SK-N-SH treated with all-trans-retinoic acid at 6 μM for 48 hours (cell line): ENCODE measurements at regions not wholly inside any gene's neighbourhood (a gene's known extent, or its start where the extent isn't known, plus 50 kb on each side); places are given as distances from the start of the nearest gene placed in this dataset.
A peak's percentile ranks its signal among the peaks of the same experiment; 100 is the strongest.

Experiments used
- ATAC-seq: fragments of 200-7000 bp; cut with Tn5 transposase; 3 replicates; pipeline ENCODE4 v1.9.1; 2020; ENCODE audit warnings: mild to moderate bottlenecking, moderate library complexity
- ARNTL ChIP-seq: fragments of 450-650 bp; formaldehyde crosslinking; IDR thresholded peaks from 2 replicates; pipeline ENCODE4 v1.5.0; 2020; ENCODE audit warnings: low read depth, mild to moderate bottlenecking, moderate library complexity, borderline replicate concordance
- BACH2 ChIP-seq: fragments of 250-450 bp; sonication (Bioruptor Pico); IDR thresholded peaks from 2 replicates; pipeline ENCODE4 v1.9.0; 2021; ENCODE audit warnings: mild to moderate bottlenecking, borderline replicate concordance
- CSDC2 ChIP-seq: fragments of 250-450 bp; sonication (Bioruptor Pico); IDR thresholded peaks from 2 replicates; pipeline ENCODE4 v1.5.0; 2020; ENCODE audit warnings: mild to moderate bottlenecking, moderate library complexity
- ESRRG ChIP-seq: fragments of 250-450 bp; sonication (Bioruptor Pico); IDR thresholded peaks from 2 replicates; pipeline ENCODE4 v1.6.1; 2021; ENCODE audit warnings: mild to moderate bottlenecking
- ISL1 ChIP-seq: fragments of 250-450 bp; sonication (Bioruptor Pico); IDR thresholded peaks from 2 replicates; pipeline ENCODE4 v2.1.2; 2022; ENCODE audit warnings: mild to moderate bottlenecking, moderate library complexity
- RARB ChIP-seq: fragments of 250-450 bp; sonication (Bioruptor Pico); IDR thresholded peaks from 2 replicates; pipeline ENCODE4 v1.8.0; 2021; ENCODE audit warnings: mild to moderate bottlenecking, moderate library complexity
- TCF4 ChIP-seq: fragments of 250-450 bp; sonication (Bioruptor Pico); IDR thresholded peaks from 2 replicates; pipeline ENCODE4 v1.8.0; 2021; ENCODE audit warnings: mild to moderate bottlenecking, moderate library complexity, borderline replicate concordance
- TOX ChIP-seq: fragments of 250-450 bp; sonication (Bioruptor Pico); IDR thresholded peaks from 2 replicates; pipeline ENCODE4 v1.8.0; 2021; ENCODE audit warnings: mild to moderate bottlenecking, moderate library complexity, borderline replicate concordance
- ZC3H10 ChIP-seq: fragments of 250-450 bp; sonication (Bioruptor Pico); IDR thresholded peaks from 2 replicates; pipeline ENCODE4 v1.5.1; 2021; ENCODE audit warnings: mild to moderate bottlenecking, moderate library complexity
- ZFP30 ChIP-seq: fragments of 450-650 bp; formaldehyde crosslinking; IDR thresholded peaks from 2 replicates; pipeline ENCODE4 v1.5.0; 2022; ENCODE audit warnings: mild to moderate bottlenecking, moderate library complexity
- ZNF565 ChIP-seq: fragments of 450-650 bp; formaldehyde crosslinking; conservative IDR thresholded peaks from 2 replicates; pipeline ENCODE4 v1.5.0; 2020; ENCODE audit warnings: low read depth, mild to moderate bottlenecking, moderate library complexity
- ZNF70 ChIP-seq: fragments of 450-650 bp; formaldehyde crosslinking; IDR thresholded peaks from 2 replicates; pipeline ENCODE4 v1.5.0; 2020; ENCODE audit warnings: mild to moderate bottlenecking, moderate library complexity
- ZNF8 ChIP-seq: fragments of 450-650 bp; formaldehyde crosslinking; IDR thresholded peaks from 2 replicates; pipeline ENCODE4 v1.5.0; 2020; ENCODE audit warnings: mild to moderate bottlenecking, moderate library complexity
- TF ChIP-seq, protein P1 (sequence below): fragments of 250-450 bp; sonication (Bioruptor Pico); IDR thresholded peaks from 2 replicates; pipeline ENCODE4 v1.8.0; 2020; ENCODE audit warnings: mild to moderate bottlenecking, moderate library complexity, borderline replicate concordance
- TF ChIP-seq, protein P2 (sequence below): fragments of 250-450 bp; sonication (Bioruptor Pico); IDR thresholded peaks from 2 replicates; pipeline ENCODE4 v1.5.1; 2021; ENCODE audit warnings: mild to moderate bottlenecking, moderate library complexity
- TF ChIP-seq, protein P3 (sequence below): fragments of 250-450 bp; sonication (Bioruptor Pico); IDR thresholded peaks from 2 replicates; pipeline ENCODE4 v1.5.0; 2020; ENCODE audit warnings: mild to moderate bottlenecking, moderate library complexity
- TF ChIP-seq, protein P4 (sequence below): fragments of 250-450 bp; sonication (Bioruptor Pico); IDR thresholded peaks from 2 replicates; pipeline ENCODE4 v1.8.0; 2021; ENCODE audit warnings: low read depth, mild to moderate bottlenecking, moderate library complexity, borderline replicate concordance

DNA sequence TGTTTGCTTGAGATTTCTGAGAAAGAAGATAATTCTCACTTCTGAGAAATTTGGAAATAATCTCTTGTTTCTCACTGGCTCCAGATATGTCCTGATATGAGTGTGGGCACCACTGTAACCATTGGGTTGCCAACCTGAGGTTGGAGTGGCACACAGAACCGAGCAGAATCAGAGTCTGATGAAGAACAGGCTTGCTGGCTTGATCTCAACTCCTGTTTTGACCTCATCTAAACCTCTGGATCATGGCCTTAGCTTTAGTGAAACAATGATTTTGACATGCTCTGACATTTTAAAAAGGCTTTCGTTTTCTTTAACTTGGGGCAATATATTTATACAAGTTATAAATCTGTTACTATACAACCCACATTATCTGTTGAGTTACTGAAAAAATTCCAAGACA lies 548.0 kb downstream of the IRS1 start (continued):
- TF ChIP-seq, protein P1, sequence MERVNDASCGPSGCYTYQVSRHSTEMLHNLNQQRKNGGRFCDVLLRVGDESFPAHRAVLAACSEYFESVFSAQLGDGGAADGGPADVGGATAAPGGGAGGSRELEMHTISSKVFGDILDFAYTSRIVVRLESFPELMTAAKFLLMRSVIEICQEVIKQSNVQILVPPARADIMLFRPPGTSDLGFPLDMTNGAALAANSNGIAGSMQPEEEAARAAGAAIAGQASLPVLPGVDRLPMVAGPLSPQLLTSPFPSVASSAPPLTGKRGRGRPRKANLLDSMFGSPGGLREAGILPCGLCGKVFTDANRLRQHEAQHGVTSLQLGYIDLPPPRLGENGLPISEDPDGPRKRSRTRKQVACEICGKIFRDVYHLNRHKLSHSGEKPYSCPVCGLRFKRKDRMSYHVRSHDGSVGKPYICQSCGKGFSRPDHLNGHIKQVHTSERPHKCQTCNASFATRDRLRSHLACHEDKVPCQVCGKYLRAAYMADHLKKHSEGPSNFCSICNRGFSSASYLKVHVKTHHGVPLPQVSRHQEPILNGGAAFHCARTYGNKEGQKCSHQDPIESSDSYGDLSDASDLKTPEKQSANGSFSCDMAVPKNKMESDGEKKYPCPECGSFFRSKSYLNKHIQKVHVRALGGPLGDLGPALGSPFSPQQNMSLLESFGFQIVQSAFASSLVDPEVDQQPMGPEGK (CRISPR knock-in tag), result no peak
- no peak for TF ChIP-seq BACH2 (CRISPR knock-in tag)
- TF ChIP-seq ESRRG, result no peak
- TF ChIP-seq ZC3H10, result no peak
- no peak for TF ChIP-seq ISL1 (CRISPR knock-in tag)
- no peak for TF ChIP-seq TCF4 (CRISPR knock-in tag)
- TF ChIP-seq TOX (CRISPR knock-in tag), result no peak
- TF ChIP-seq, protein P2, sequence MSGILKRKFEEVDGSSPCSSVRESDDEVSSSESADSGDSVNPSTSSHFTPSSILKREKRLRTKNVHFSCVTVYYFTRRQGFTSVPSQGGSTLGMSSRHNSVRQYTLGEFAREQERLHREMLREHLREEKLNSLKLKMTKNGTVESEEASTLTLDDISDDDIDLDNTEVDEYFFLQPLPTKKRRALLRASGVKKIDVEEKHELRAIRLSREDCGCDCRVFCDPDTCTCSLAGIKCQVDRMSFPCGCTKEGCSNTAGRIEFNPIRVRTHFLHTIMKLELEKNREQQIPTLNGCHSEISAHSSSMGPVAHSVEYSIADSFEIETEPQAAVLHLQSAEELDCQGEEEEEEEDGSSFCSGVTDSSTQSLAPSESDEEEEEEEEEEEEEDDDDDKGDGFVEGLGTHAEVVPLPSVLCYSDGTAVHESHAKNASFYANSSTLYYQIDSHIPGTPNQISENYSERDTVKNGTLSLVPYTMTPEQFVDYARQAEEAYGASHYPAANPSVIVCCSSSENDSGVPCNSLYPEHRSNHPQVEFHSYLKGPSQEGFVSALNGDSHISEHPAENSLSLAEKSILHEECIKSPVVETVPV (CRISPR knock-in tag), result no peak
- no peak for TF ChIP-seq CSDC2 (CRISPR knock-in tag)
- TF ChIP-seq ZNF8 (CRISPR knock-in tag), result no peak

DNA sequence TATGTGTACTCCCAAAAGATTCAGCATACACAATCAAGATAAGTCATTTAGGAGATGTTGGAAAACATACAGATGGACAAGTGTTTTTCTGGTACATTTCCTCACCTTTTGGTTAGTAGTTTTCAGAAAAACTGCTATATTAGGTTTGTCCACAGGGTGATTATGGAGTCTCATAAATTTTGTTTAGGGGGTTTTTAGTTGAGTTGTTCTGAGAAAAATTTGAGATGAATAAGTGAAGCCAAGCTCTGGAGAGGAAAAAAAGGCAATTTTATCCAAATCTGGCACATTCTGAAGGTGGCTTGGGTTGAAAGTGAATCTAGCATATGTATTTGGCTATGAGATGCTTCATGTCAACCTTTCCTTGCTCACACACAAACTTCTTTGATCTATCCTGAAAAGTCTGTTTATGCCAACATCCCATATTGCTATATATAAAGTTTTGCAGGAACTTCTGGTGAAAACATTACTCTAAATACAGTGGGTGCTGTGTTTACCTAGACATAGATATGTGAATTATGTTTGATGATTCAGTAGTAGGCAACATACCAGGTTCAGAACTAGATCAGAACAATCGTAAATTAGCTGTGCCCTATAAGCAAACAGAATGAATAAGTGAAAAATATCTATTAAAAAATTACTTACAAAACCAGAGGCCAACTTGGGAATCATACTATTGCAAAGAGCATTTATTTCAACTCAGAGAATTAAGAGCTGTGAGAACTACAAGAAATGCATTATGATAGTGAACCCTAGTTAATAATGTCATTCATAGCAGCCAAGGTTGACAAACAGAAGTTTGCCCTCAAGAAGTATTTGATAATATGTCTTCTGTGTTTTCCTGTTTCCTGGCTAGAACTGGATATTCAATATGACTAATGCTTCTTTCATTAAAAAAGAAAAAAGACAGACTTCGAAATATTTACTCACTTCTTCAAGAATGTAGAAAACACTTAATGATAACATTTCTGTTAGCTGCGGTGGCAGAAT lies 552.0 kb downstream of the IRS1 start:
- ATAC-seq, result peak; percentile 67
- TF ChIP-seq ZFP30 (CRISPR knock-in tag) (no peak), ZNF8 (CRISPR knock-in tag) (no peak), TCF4 (CRISPR knock-in tag) (no peak), TOX (CRISPR knock-in tag) (peak; percentile 67; the same call in 1 of the 2 replicates), RARB (CRISPR knock-in tag) (no peak)
- TF ChIP-seq, protein P2 (CRISPR knock-in tag), result no peak

DNA sequence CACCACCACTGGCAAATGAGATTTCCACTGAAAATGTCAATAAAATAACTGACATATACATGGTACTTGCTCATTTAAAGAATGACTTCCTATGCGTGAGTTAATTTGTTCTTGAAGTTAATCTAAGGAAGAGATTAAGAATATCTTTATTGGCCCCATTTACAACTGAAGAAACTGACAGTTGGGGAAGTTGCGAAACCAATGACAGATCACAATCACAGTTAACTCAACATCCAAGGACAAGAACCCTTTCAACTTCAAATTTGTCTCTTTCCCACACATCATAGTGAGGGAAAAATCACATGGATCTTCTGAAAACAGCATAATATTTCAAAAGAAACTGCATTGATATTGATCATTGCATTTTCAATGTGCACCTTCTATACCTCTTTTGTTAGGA lies 565.4 kb downstream of the IRS1 start:
- no peak for TF ChIP-seq ZNF8 (CRISPR knock-in tag)
- TF ChIP-seq, protein P3, sequence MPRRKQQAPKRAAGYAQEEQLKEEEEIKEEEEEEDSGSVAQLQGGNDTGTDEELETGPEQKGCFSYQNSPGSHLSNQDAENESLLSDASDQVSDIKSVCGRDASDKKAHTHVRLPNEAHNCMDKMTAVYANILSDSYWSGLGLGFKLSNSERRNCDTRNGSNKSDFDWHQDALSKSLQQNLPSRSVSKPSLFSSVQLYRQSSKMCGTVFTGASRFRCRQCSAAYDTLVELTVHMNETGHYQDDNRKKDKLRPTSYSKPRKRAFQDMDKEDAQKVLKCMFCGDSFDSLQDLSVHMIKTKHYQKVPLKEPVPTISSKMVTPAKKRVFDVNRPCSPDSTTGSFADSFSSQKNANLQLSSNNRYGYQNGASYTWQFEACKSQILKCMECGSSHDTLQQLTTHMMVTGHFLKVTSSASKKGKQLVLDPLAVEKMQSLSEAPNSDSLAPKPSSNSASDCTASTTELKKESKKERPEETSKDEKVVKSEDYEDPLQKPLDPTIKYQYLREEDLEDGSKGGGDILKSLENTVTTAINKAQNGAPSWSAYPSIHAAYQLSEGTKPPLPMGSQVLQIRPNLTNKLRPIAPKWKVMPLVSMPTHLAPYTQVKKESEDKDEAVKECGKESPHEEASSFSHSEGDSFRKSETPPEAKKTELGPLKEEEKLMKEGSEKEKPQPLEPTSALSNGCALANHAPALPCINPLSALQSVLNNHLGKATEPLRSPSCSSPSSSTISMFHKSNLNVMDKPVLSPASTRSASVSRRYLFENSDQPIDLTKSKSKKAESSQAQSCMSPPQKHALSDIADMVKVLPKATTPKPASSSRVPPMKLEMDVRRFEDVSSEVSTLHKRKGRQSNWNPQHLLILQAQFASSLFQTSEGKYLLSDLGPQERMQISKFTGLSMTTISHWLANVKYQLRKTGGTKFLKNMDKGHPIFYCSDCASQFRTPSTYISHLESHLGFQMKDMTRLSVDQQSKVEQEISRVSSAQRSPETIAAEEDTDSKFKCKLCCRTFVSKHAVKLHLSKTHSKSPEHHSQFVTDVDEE (CRISPR knock-in tag), result no peak
- TF ChIP-seq ISL1 (CRISPR knock-in tag), result no peak
- no peak for ATAC-seq

DNA sequence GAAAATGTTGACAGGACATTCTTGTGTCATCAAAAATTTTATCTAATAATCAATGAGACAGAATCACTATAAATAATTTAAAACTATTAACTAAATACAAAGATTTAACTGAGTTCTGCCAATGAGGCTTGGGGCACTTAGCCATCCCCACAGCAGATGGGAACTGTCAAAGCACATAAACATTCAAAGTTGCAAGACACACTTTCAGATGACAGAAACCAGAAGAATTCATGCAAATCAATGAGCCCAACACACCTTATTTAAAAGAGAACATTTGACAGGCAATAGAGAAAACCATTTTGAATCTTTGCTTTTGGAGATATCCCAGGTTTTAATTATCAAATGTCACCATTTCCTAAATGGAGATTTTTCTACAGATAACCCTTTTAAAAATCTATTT lies 566.2 kb downstream of the IRS1 start:
- ATAC-seq, result no peak
- TF ChIP-seq TCF4 (CRISPR knock-in tag) (no peak), ISL1 (CRISPR knock-in tag) (no peak), ZNF565 (CRISPR knock-in tag) (no peak), ARNTL (CRISPR knock-in tag) (no peak), ZNF70 (CRISPR knock-in tag) (no peak), TOX (CRISPR knock-in tag) (no peak), RARB (CRISPR knock-in tag) (no peak), ZNF8 (CRISPR knock-in tag) (no peak)
- TF ChIP-seq, protein P4, sequence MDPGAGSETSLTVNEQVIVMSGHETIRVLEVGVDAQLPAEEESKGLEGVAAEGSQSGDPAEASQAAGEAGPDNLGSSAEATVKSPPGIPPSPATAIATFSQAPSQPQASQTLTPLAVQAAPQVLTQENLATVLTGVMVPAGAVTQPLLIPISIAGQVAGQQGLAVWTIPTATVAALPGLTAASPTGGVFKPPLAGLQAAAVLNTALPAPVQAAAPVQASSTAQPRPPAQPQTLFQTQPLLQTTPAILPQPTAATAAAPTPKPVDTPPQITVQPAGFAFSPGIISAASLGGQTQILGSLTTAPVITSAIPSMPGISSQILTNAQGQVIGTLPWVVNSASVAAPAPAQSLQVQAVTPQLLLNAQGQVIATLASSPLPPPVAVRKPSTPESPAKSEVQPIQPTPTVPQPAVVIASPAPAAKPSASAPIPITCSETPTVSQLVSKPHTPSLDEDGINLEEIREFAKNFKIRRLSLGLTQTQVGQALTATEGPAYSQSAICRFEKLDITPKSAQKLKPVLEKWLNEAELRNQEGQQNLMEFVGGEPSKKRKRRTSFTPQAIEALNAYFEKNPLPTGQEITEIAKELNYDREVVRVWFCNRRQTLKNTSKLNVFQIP (CRISPR knock-in tag), result no peak
- TF ChIP-seq, protein P2 (CRISPR knock-in tag), result no peak
- TF ChIP-seq, all 23 proteins: peak for 0
